Middle frontal gyrus (tissue), 1 donor: ENCODE measurements at regions not wholly inside any gene's neighbourhood (a gene's known extent, or its start where the extent isn't known, plus 50 kb on each side); places are given as distances from the start of the nearest gene placed in this dataset.
"Not testable (repeated sequence)": the region's sequence is repeated elsewhere in the genome, so short reads cannot be mapped to it uniquely, and the experiment has no call there.

Experiments
- DNase-seq: peaks from one replicate; pipeline ENCODE4 v3.0.0-alpha.2; 2015; ENCODE audit warnings: low spot score; ENCODE audit errors: extremely low spot score

GRCh38 chr6:110558575-110558974 is 82.2 kb upstream of the SLC22A16 start:
- DNase-seq = no peak

GRCh38 chr6:110557199-110557598 is 80.8 kb upstream of the SLC22A16 start:
- no peak for DNase-seq

GRCh38 chr6:110556317-110557110 is 80.1 kb upstream of the SLC22A16 start:
- DNase-seq = no peak

GRCh38 chr6:110554966-110555460 is 78.6 kb upstream of the SLC22A16 start:
- DNase-seq = peak; percentile 83

- DNase-seq = no peak
Observed at GRCh38 chr6:110554441-110554840, 78.0 kb upstream of the SLC22A16 start.

- no peak for DNase-seq
Observed at GRCh38 chr6:110552901-110553641, 76.7 kb upstream of the SLC22A16 start.

- DNase-seq = no peak
Observed at GRCh38 chr6:110552076-110552475, 75.7 kb upstream of the SLC22A16 start.

GRCh38 chr6:110551088-110551487 is 74.7 kb upstream of the SLC22A16 start:
- DNase-seq = no peak

GRCh38 chr6:110550353-110550752 is 73.9 kb upstream of the SLC22A16 start:
- DNase-seq = no peak

- DNase-seq = no peak
Observed at GRCh38 chr6:110549277-110549676, 72.9 kb upstream of the SLC22A16 start.

GRCh38 chr6:110548110-110548847 is 71.9 kb upstream of the SLC22A16 start:
- DNase-seq = no peak

GRCh38 chr6:110547266-110547964 is 71.0 kb upstream of the SLC22A16 start:
- DNase-seq = no peak

GRCh38 chr6:110545081-110545872 is 68.9 kb upstream of the SLC22A16 start:
- DNase-seq = no peak

GRCh38 chr6:110544472-110544871 is 68.1 kb upstream of the SLC22A16 start:
- DNase-seq = no peak

- no peak for DNase-seq
Observed at GRCh38 chr6:110543106-110543505, 66.7 kb upstream of the SLC22A16 start.

GRCh38 chr6:110542311-110543024 is 66.1 kb upstream of the SLC22A16 start:
- DNase-seq = no peak

- peak; percentile 76 for DNase-seq
Observed at GRCh38 chr6:110541701-110542309, 65.4 kb upstream of the SLC22A16 start.

- DNase-seq = not testable (repeated sequence)
Observed at GRCh38 chr6:110539277-110540019, 63.0 kb upstream of the SLC22A16 start.
